Fibroblast of skin of scalp (primary cell): ENCODE measurements at regions not wholly inside any gene's neighbourhood (a gene's known extent, or its start where the extent isn't known, plus 50 kb on each side); places are given as distances from the start of the nearest gene placed in this dataset.
"Not testable (repeated sequence)": the region's sequence is repeated elsewhere in the genome, so short reads cannot be mapped to it uniquely, and the experiment has no call there.

Experiments used
- DNase-seq: peaks from one replicate; pipeline ENCODE4 v3.0.0-alpha.2; 2013

DNA sequence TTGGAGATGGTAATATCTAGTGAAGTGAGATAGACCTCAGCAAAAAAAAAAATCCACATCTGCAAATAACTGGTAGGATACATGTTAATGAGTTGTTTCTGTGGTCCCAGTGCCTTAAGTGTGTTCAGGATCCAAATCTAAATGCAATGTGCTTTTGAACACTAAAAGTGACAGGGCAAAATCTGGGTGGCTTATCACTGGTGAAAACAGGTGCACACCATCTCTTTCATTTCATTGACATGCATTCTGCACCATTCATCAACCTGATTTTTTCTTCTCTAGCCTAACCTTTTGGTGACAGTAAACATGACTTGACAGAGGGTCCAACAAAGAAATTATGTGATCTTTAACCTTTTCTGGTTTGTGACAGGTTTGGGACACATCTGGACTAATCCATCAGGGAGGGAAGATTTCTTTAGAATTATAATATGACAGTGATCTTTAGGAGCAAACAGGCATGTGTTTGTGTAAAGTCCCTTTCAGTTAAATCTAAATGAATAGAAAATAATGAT is 201.6 kb upstream of the NEGR1 start:
- DNase-seq: no peak

DNA sequence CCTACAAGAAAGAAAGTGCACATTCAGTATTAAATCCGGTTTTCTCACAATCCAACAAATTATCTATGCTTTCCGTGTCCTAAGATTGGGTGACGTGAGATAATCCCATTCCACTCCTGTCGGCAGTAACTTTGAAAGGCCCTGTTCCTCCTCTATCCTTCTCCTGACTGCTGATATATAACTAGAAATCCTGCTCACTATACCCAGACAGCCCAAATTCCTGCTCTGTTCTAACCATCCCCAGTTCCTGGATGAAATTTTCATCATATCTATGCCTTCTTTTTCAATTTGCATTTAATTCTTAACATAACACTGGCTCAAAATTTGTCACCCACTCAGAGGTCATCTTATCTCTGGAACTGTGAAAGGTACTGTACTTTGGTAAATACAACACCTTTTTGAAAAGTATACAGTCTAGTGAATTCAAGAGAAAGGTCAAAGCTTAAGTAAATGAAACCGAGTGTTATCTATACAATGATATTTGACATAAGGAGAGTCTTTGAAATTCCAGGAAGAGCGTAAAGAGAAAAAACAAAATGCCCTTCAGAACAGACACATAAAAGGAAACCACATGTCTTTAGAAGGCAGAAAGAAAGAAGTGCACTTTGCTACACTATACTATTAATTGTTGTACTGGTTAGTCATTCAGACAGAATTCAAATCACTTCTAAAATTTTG is 200.5 kb upstream of the NEGR1 start:
- DNase-seq: no peak

DNA sequence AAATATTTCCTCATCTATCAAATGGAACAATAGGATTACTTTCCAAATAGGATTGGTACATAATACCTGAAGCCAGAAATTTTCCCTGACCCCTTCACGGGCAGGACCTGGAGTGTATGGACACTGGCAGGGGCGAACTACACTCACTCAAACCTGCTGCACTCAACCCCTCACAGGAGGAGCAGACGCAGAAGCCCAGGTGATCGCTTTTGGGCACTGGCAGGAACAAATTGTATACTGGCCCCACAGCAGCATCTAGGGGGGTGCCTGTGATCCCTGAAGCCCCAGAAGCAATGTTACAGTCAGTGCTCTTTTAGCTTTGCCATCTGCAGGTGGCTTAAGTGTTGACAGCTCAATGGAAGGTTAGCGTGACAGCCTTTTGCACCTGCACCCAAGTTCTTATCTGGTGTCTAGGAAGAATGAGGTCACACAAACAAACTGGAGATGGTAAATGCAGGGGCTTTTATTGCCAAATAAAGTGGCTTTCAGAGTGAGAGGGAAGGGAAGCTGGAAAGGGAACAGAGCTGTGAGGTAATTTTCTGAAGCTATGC is 199.2 kb upstream of the NEGR1 start:
- DNase-seq: no peak

DNA sequence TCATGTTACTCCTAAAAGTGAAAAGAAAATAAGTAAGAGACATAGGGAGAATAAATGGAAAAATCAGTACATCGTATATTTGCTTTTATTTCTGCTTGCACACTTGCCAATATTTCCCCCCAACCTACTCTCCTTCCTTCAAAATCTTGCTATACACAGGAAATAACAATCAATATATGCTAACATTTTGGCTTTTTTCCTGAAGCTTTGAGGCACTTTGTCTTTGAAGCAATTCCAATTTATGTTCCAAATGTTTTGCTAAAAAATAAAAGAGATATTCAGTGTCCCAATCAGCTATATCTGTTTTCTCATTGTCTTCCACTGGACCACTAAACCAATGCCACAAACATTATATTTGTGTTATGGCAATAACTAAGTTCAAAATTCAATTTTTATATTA is 184.0 kb upstream of the NEGR1 start:
- no peak for DNase-seq

DNA sequence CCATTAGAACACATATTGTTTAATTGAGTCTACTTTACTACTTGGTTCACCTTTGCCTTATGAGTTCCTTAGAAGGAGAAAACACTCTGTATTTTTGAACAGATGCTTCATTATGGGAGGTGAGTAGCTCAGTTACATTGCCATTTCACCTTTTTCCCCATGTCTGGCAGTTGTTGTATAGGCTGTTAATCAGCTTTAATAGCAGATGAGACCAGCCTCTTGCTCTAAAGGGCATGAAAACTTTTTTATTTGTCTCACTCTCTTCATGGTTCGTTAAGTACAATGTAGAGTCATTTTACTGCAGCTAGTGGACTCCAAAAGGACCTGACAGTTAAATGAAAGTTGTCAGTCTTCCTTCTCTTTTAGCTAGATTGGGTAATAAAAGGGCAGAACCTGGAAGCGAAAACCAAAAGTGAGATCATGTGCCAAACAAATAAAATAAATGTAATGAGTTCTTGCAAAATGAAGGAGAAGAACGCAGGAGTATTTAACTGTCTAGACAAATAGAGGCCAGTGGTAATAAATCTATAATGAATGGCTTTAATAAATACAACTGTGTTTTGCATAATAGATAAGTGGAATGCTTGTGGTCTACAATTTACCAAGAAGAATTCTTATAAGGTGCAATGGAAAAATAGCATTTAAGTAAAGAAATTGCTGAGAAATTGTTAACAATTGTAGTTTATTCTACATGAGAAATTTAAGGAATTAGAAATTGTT is 180.0 kb upstream of the NEGR1 start:
- no peak for DNase-seq

DNA sequence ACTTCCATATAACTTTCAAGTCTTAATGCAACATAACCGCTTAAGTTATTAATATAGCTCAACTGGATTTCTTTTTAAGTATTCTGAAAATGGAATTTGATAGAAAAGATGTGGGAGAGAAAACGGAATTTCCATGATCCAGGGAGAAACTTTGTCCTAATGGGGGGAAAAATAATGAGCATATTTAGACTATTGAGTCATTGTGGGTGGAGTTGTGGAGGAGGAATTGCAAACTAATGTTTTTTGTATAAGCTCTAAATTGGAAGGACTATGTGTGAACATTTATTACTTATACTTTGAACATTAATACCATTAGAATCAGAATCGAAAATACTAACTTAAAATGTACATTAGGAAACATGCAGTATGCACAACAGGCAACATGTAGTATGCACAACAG is 159.9 kb upstream of the NEGR1 start:
- peak; percentile 45 for DNase-seq

DNA sequence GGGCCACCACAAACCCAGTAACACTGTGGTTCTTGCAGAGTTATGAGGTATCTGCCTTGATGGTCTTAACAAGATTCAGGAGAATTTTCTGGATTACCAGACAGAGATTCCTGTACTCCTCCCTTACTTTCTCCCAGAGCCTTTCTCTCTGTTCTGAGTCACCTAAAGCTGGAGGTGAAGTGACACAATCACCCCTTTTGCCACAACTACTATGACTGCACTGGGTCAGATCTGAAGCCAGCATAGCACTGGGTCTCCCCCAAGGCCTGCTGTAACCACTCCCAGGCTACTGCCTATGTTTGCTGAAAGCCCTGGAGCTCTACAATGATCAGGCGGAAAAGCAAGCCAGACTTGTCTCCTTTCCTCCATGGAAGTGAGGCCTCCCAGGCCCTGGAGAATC is 156.7 kb upstream of the NEGR1 start:
- peak; percentile 12 for DNase-seq

DNA sequence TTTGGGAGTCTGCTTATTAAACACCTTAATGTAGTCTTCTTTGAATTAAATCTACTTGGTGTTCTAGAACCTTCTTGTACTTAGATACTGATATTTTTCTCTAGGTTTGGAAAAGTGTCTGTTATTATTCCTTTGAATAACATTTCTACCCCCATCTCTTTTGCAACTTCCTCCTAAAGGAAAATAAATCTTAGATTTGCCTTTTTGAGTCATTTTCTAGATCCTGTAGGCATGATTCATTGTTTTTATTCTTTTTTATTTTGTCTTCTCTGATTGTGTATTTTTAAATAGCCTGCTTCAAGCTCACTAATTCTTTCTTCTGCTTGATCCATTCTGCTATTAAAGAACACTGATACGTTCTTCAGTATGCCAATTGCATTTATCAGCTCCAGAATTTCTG is 155.9 kb upstream of the NEGR1 start:
- peak; percentile 15 for DNase-seq

DNA sequence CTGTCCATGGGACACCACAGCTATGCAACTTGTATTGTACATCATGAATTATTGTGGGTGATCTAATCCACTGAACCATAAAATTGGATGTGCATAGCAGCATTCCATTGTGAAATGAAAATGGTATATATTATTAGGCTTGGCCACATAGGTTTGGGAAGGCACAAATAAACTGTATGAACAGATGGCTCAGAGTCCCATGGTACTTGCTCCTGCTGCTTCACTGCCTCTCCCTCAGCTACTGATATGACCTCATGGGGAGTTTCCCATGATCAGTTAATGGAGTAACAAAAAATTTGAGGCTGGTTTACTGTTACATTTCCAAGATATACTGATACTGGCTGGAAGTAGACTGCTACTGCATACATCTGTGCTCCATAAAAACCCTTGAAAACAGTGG is 152.7 kb upstream of the NEGR1 start:
- DNase-seq: peak; percentile 14

DNA sequence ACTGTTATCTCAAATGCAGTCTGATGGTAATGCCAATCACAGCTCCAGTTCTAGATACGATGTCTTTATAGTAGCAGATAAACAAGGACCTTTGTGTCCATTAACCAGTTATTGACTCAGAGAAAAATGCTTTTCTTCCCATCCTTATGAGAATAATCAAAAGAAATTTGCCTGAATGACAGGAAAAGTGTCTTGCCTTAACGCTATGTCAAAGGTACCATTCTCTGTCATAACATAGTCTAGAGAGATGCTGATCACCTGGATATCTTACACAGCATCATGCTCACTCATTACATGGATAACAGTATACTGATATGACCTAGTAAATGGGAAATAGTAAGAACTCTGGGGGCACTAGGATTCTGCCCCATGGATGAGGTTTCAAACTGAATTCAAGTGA is 151.7 kb upstream of the NEGR1 start:
- DNase-seq: no peak

DNA sequence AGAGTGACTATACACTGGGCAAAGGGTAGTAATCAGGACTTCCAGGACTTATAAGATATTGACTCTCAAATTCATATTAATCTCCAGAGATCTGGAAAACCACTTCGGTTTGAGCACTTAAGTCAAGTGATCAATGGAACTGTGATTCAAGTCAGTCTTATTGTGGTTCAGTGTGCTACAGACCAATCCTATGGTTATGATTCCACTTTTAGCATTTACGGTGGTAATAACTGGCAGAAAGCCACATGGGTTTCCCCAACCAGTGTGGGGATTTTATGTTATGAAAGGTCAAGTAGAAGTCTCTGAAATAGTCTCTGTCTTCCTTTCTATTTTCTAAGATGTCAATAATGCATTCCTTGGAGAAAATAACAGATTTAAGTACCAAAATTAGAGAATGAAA is 151.3 kb upstream of the NEGR1 start:
- DNase-seq: no peak

DNA sequence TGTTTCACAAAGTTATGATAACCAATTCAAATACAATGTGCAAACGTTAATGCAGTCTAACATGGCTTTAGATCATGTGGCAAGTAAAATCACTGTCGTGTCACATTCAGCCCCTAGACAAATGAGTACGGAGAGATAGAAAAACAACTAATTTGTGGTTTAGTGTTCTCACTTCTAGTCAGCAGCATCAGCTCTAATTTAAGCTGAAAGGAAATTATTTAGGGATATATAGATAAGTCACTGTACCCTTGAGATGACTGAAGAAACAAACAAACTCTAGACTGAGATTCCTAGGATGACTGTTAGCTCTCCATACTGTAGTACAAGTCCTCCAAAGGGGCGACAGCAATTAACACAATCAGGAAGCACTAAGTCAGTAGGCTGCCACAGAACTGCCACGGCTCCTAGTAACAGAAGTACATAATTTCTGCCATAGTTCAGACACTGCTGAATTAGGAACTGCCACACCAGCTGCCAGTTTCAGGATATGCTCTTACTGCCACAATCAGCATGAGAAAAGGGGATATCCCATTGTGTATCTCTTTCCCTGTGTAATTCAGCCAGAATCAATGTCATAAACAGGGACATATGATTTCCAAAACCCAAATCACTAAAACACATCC is 150.4 kb upstream of the NEGR1 start:
- DNase-seq: no peak

DNA sequence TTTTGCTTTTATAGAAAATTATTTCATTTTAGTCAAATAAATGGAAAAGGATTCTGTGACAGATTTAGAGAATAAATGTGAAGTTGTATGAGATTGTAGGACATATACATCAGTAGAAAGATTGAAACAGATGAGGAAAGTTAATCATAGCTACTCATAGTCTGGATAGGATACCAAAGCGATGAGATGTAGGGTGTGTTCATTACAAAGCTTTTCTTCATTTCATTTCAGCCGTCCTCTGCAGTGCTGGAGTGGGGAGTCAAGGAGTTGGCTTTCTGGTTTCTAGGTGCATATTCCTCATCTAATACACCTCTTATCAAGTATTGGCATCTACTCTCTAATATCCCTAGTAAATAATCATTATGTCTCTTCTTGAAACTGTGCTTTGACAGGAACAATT is 149.5 kb upstream of the NEGR1 start:
- no peak for DNase-seq

DNA sequence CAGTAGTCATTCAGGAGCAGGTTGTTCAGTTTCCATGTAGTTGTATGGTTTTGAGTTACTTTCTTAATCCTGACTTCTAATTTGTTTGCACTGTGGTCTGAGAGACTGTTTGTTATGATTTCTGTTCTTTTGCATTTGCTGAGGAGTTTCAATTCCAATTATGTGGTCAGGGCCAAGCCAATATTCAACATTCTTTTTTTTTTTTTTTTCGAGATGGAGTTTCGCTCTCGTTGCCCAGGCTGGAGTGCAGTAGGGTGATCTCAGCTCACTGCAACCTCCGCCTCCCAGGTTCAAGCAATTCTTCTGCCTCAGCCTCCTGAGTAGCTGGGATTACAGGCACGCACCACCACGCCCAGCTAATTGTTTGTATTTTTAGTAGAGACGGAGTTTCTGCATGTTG is 145.9 kb upstream of the NEGR1 start:
- not testable (repeated sequence) for DNase-seq

DNA sequence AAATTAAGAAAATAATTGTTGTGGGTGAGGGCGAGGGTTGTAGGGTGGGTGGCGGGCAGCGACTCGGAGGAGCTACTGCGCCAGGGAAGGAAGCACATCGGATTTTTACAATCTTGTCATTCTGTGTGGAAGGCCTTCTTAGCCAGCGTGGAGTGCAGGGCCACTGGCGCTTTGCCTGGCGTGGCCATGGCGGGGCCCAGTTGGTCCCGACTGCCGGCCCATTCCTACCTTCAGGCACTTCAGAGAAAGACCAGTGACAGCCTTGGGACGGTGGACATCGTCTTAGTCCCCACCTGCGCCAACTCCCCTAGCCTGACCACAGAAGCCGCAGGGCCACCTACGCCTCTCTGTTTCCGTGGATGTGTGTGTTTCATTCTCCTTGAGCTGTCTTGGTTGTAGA is 136.9 kb upstream of the NEGR1 start:
- no peak for DNase-seq

DNA sequence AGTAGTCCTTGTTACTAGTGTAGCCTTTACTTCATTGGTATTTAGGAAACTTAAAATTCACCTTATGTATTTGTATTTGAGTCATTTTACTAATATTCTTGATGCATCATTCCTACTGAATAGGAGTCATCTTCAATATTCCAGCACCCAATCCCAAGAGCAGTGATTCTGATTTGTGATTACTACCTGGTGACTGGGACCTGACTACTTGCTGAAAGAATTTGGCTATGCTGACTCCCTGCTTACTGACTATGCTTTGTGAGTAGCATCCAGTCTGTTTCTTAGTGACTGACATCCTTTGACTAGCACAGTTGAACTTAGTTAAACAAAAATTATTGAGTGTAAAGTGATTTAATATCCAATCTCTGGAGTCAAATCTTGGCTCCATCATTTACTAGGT is 129.9 kb upstream of the NEGR1 start:
- no peak for DNase-seq

DNA sequence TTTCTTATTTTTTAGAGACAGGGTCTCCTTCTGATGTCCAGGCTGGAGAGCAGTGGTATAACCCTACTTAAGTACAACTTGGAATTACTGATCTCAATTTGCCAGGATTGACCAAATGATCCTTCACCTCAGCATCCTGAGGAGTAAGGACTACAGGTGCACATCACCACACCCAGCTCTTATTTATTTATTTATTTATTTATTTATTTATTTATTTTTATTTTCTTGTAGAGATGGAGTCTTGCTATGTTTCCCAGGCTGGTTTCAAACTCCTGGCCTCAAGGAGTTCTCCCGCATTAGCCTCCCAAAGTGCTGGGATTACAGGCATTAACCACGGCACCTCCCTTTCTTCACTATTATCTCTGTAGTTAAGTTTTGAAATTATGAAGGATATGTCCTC is 117.5 kb upstream of the NEGR1 start:
- DNase-seq: no peak

DNA sequence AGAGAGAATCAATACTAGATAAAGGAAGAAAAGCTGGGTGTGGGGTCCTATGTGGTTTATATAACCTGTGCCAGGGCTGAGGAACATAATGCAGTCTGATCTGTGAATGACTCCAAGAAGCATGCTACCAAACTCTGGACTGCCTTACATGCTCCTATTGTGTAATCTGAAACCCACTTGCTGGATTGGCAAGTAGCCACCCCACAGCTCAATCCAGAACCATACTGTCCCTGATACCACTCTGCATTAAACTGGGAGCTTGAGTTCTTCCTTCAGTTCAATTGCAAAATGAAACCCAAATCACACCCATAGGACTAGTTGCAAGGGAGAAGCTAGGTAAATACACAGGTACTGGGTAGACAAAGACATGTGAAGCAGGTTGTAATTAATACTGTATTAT is 115.4 kb upstream of the NEGR1 start:
- DNase-seq: peak; percentile 79

DNA sequence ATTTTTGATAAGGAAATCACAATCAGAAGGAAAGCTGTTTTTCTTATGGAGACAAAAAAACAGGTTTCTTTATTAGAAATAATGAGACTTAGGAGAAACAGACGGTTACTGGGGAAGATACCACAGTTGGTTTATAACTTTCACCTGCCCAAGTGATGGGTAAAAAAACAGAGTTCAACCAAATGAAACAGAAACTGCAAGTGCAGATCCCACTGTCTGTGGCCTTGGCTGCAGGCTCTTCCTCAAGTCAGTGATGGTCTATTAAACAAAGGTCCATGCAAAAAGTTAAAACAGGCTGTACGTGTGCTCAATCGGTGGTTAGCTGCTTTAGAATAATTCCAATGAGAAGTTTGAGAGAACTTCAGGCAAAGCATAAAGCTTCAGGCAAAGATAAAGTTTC is 112.1 kb upstream of the NEGR1 start:
- no peak for DNase-seq

DNA sequence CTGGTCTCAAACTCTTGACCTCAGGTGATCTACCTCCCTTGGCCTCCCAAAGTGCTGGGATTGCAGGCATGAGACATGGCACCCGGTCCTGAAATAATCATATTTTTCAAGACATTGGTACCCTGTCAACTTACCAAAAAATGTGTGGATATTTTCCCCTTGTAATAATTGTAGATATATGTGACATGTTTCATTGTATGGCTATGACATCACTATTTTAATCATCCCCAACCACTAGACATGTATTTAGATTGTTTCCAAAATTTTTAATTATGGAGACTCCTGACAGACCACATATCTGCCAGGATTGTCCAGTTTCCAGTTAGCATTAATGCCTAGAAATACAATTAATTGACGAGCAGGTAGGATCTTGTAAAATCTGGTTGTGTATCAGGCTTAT is 96.7 kb upstream of the NEGR1 start:
- no peak for DNase-seq

DNA sequence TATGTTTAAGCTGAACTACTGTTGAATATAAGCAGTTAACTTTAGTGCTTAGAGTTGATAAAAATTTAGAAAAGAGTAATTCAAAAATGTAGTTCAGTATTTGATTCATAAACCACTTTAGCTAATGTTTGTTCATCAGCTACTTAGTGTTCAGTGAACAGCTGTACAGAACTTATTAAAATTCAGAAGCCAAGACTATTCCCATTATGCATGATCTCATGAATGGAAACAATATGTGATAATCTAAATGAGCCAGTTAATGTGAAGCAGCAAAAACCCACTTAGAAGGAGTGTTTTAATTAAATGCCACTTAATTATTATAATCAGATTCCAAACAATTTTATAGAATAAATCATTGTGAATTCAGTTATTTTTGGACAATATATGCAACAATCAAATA is 92.9 kb upstream of the NEGR1 start:
- DNase-seq: no peak

DNA sequence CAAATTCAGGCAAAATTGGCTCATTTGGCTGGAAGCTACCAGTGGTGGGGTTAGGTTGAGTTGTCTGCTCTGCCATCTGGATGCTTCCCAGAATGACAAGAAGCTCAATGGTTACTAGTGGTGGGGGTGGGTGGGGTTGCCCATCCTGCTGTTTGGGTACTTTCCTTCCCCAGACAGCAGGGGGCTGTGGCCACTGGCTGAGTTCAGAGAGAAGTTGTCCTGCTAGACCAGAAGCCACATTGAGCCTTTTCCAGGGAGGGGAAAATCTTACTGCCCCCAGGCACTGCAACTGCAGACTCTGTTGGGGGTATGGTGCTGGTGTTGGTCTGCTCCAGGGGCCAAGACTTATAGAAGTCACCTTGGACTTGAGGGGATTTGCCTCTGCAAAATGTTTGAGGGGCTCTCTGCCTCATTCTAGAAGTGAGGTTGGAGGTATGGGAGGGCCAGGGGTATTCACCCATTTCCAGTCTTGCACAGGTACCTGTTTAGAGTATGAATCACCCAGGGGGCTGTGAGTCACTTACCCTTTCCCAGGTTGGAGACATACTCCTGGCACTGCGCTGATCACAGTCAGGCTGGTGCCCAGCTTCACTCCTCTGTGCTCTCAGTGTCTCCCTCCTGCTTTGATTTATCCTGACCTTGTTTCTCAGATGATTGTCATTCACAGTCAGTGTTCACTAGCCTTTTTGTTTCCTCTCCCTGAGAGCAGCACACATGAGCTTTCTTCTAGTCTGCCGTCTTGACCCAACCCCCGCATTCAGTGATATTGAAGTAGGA is 89.1 kb upstream of the NEGR1 start:
- no peak for DNase-seq

DNA sequence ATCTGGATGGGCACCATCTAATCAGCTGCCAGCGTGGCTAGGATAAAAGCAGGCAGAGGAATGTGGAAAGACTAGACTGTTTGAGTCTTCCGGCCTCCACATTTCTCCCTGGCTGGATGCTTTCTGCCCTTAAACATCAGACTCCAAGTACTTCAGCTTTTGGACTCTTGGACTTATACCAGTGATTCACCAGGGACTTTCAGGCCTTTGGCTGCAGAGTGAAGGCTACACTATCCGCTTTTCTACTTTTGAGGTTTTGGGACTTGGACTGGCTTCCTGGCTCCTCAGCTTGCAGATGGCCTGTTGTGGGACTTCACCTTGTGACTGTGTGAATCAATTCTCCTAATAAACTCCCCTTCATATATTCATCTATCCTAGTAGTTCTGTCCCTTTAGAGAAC is 88.5 kb upstream of the NEGR1 start:
- not testable (repeated sequence) for DNase-seq
